H1 (cell line): ENCODE measurements at regions not wholly inside any gene's neighbourhood (a gene's known extent, or its start where the extent isn't known, plus 50 kb on each side); places are given as distances from the start of the nearest gene placed in this dataset.

ENCODE experiments used
- CTCF ChIA-PET: fragments of 300-600 bp; sonication (Branson Sonifier 250); formaldehyde crosslinking; loops from one replicate; lab custom pipeline; 2021; ENCODE audit not compliant: partially characterized antibody; lab: Charles Lee
- POLR2A ChIA-PET: fragments of 300-600 bp; sonication (Branson Sonifier 250); formaldehyde crosslinking; loops from one replicate; lab custom pipeline; 2021; ENCODE audit warnings: inconsistent platforms; ENCODE audit not compliant: partially characterized antibody; lab: Charles Lee
- DNase-seq, 2 experiments: peaks; one replicate each; pipeline versions ENCODE4 v3.0.0 to v3.0.0-alpha.2; 2010 to 2022; ENCODE audit warnings: low spot score in 2 of 2, low read depth in 1 of 2, mixed read lengths in 1 of 2
- FAIRE-seq: peaks from 2 replicates; lab custom pipeline; 2011; peaks lifted over from hg19 to GRCh38; lab: Jason Lieb, UNC
- H2AFZ ChIP-seq: 2 replicates; pipeline ENCODE4 v1.8.1; 2012; ENCODE audit warnings: low read length, inconsistent platforms
- H2AK5ac ChIP-seq: 2 replicates; pipeline ENCODE4 v1.6.1; 2013; ENCODE audit warnings: low read depth, low read length
- H2BK120ac ChIP-seq: replicated peaks from 2 replicates; pipeline ENCODE3; 2013; ENCODE audit warnings: low read depth, low read length, inconsistent platforms
- H2BK12ac ChIP-seq: 2 replicates; pipeline ENCODE4 v1.6.1; 2013; ENCODE audit warnings: low read depth, low read length
- H2BK15ac ChIP-seq: 2 replicates; pipeline ENCODE4 v1.6.1; 2013; ENCODE audit warnings: low read length
- H2BK20ac ChIP-seq: 2 replicates; pipeline ENCODE4 v1.6.1; 2013; ENCODE audit warnings: low read length
- H2BK5ac ChIP-seq: 2 replicates; pipeline ENCODE4 v1.6.1; 2013; ENCODE audit warnings: low read depth, low read length
- H3K14ac ChIP-seq: 2 replicates; pipeline ENCODE4 v1.6.1; 2013; ENCODE audit warnings: inconsistent platforms; ENCODE audit not compliant: insufficient read length
- H3K18ac ChIP-seq: 2 replicates; pipeline ENCODE4 v1.6.1; 2013; ENCODE audit warnings: low read length; ENCODE audit errors: extremely low read depth
- H3K23ac ChIP-seq: 2 replicates; pipeline ENCODE4 v1.6.1; 2013; ENCODE audit warnings: inconsistent platforms; ENCODE audit not compliant: insufficient read length
- H3K23me2 ChIP-seq: 2 replicates; pipeline ENCODE4 v1.6.1; 2013; ENCODE audit warnings: low read depth, low read length
- H3K27ac ChIP-seq: 2 replicates; pipeline ENCODE4 v1.6.1; 2011; ENCODE audit warnings: low read depth, low read length, inconsistent platforms
- H3K27me3 ChIP-seq, 4 experiments: replicated peaks in 1 of 4; 1 replicate in 1 of 4; 2 replicates in 3 of 4; pipeline versions ENCODE4 v1.6.1 to v1.8.1; 2011 to 2013; ENCODE audit warnings: low read length in 3 of 4, mild to moderate bottlenecking in 3 of 4, inconsistent platforms in 2 of 4, mixed read lengths in 2 of 4, moderate library complexity in 1 of 4; ENCODE audit not compliant: control insufficient read depth in 3 of 4, insufficient read depth in 3 of 4; ENCODE audit errors: extremely low read depth in 1 of 4
- H3K36me3 ChIP-seq, 4 experiments: 2 replicates each; pipeline versions ENCODE4 v1.6.1 to v1.8.1; 2011 to 2013; ENCODE audit warnings: mild to moderate bottlenecking in 4 of 4, low read length in 3 of 4, moderate library complexity in 2 of 4, control low read depth in 1 of 4, inconsistent platforms in 1 of 4; ENCODE audit not compliant: insufficient read depth in 4 of 4, control insufficient read depth in 2 of 4
- H3K4ac ChIP-seq: replicated peaks from 2 replicates; pipeline ENCODE3; 2013; ENCODE audit warnings: low read length, low read depth, mixed read lengths, inconsistent platforms; ENCODE audit not compliant: insufficient read length
- H3K4me1 ChIP-seq, 4 experiments: replicated peaks in 1 of 4; 1 replicate in 1 of 4; 2 replicates in 3 of 4; pipeline versions ENCODE4 v1.6.1 to v1.8.1; 2011 to 2013; ENCODE audit warnings: low read length in 3 of 4, inconsistent platforms in 2 of 4, mixed read lengths in 1 of 4; ENCODE audit not compliant: insufficient read depth in 4 of 4, control insufficient read depth in 3 of 4
- H3K4me2 ChIP-seq, 2 experiments: 2 replicates each; pipeline versions ENCODE4 v1.6.1 to v1.8.1; 2011 to 2013; ENCODE audit warnings: low read depth in 2 of 2, low read length in 2 of 2, control low read depth in 1 of 2, inconsistent platforms in 1 of 2, mild to moderate bottlenecking in 1 of 2; ENCODE audit not compliant: insufficient read depth in 1 of 2
- H3K4me3 ChIP-seq, 4 experiments: fragments of 200-600, 300-600 bp in 1 of 4; sonication (generic), shearing (Covaris generic), sonication (Bioruptor Twin) in 1 of 4; 2 replicates each; pipeline versions ENCODE4 v1.5.1 to v1.8.1; 2011 to 2016; ENCODE audit warnings: low read length in 4 of 4, low read depth in 3 of 4, control low read depth in 2 of 4, inconsistent platforms in 2 of 4, mild to moderate bottlenecking in 2 of 4, mixed read lengths in 1 of 4, moderate library complexity in 1 of 4; ENCODE audit not compliant: insufficient read depth in 2 of 4; ENCODE audit errors: extremely low read depth in 1 of 4
- H3K56ac ChIP-seq: replicated peaks from 2 replicates; pipeline ENCODE3; 2013; ENCODE audit warnings: low read depth, mild to moderate bottlenecking, mixed read lengths, low read length, inconsistent platforms; ENCODE audit not compliant: insufficient read length
- H3K79me1 ChIP-seq: 2 replicates; pipeline ENCODE4 v1.6.1; 2013; ENCODE audit warnings: low read depth, low read length, control low read depth
- H3K79me2 ChIP-seq, 2 experiments: 2 replicates each; pipeline versions ENCODE4 v1.6.1 to v1.8.1; 2012 to 2013; ENCODE audit warnings: low read length in 2 of 2, mild to moderate bottlenecking in 2 of 2, inconsistent platforms in 1 of 2; ENCODE audit not compliant: insufficient read depth in 2 of 2, control insufficient read depth in 1 of 2
- H3K9ac ChIP-seq, 4 experiments: replicated peaks in 1 of 4; 1 replicate in 1 of 4; 2 replicates in 3 of 4; pipeline versions ENCODE4 v1.6.1 to v1.8.1; 2011 to 2013; ENCODE audit warnings: low read depth in 3 of 4, low read length in 3 of 4, control low read depth in 2 of 4, mild to moderate bottlenecking in 2 of 4, moderate library complexity in 2 of 4, inconsistent platforms in 1 of 4; ENCODE audit errors: extremely low read depth in 1 of 4
- H3K9me3 ChIP-seq, 2 experiments: 2 replicates each; pipeline versions ENCODE4 v1.6.1 to v1.8.1; 2012 to 2013; ENCODE audit warnings: mild to moderate bottlenecking in 2 of 2, moderate library complexity in 2 of 2, control low read depth in 1 of 2, inconsistent platforms in 1 of 2, low read depth in 1 of 2, low read length in 1 of 2, mixed read lengths in 1 of 2; ENCODE audit not compliant: insufficient read depth in 2 of 2
- H4K20me1 ChIP-seq, 2 experiments: replicated peaks in 1 of 2; 2 replicates each; pipeline versions ENCODE3 to v1.8.1; 2011 to 2013; ENCODE audit warnings: inconsistent platforms in 2 of 2, low read length in 2 of 2, mild to moderate bottlenecking in 1 of 2; ENCODE audit not compliant: insufficient read depth in 2 of 2, control insufficient read depth in 1 of 2
- H4K5ac ChIP-seq: 2 replicates; pipeline ENCODE4 v1.6.1; 2013; ENCODE audit warnings: low read length, low read depth, mixed read lengths, inconsistent platforms; ENCODE audit not compliant: insufficient read length
- H4K8ac ChIP-seq: 2 replicates; pipeline ENCODE4 v1.8.0; 2013; ENCODE audit warnings: mild to moderate bottlenecking, moderate library complexity, low read length, inconsistent platforms; ENCODE audit not compliant: insufficient read depth; ENCODE audit errors: extremely low read depth
- H4K91ac ChIP-seq: replicated peaks from 2 replicates; pipeline ENCODE3; 2013; ENCODE audit warnings: low read length, mixed read lengths, inconsistent platforms; ENCODE audit not compliant: insufficient read length
- ATF3 ChIP-seq: IDR thresholded peaks from 2 replicates; pipeline ENCODE4 v1.6.1; 2011; ENCODE audit warnings: low read depth, mild to moderate bottlenecking, low read length; ENCODE audit not compliant: insufficient read depth
- BRCA1 ChIP-seq: IDR thresholded peaks from 2 replicates; pipeline ENCODE4 v1.6.1; 2012; ENCODE audit warnings: low read depth, low read length, improper control_type of control experiment
- CREB1 ChIP-seq: IDR thresholded peaks from 2 replicates; pipeline ENCODE4 v1.6.1; 2012; ENCODE audit warnings: inconsistent platforms
- EP300 ChIP-seq, 2 experiments: IDR thresholded peaks; 1 replicate in 1 of 2; 2 replicates in 1 of 2; pipeline ENCODE4 v1.6.1; 2011 to 2012; ENCODE audit warnings: low read depth in 2 of 2, low read length in 2 of 2, mild to moderate bottlenecking in 2 of 2, borderline replicate concordance in 1 of 2, inconsistent platforms in 1 of 2, moderate library complexity in 1 of 2
- EZH2 ChIP-seq: fragments of 200-600 bp; sonication (generic); IDR thresholded peaks from 2 replicates; pipeline ENCODE4 v1.7.1; 2012; ENCODE audit warnings: low read depth, mild to moderate bottlenecking, moderate library complexity, low read length, inconsistent platforms; ENCODE audit not compliant: severe bottlenecking
- JUND ChIP-seq: IDR thresholded peaks from 2 replicates; pipeline ENCODE4 v1.6.1; 2011; ENCODE audit warnings: mild to moderate bottlenecking, improper control_type of control experiment, low read length
- MAFK ChIP-seq: IDR thresholded peaks from 2 replicates; pipeline ENCODE4 v1.6.1; 2012; ENCODE audit warnings: low read depth, mild to moderate bottlenecking, improper control_type of control experiment, low read length
- NANOG ChIP-seq: IDR thresholded peaks from 2 replicates; pipeline ENCODE4 v1.6.1; 2011; ENCODE audit warnings: low read length, low read depth, mild to moderate bottlenecking, inconsistent platforms; ENCODE audit not compliant: insufficient read depth, poor library complexity, severe bottlenecking
- POLR2A ChIP-seq, 2 experiments: IDR thresholded peaks; 1 replicate in 1 of 2; 2 replicates in 1 of 2; pipeline ENCODE4 v1.6.1; 2011; ENCODE audit warnings: low read depth in 2 of 2, low read length in 2 of 2, mild to moderate bottlenecking in 2 of 2; ENCODE audit errors: control extremely low read depth in 1 of 2
- SIX5 ChIP-seq: IDR thresholded peaks from 2 replicates; pipeline ENCODE4 v1.6.1; 2011; ENCODE audit warnings: mild to moderate bottlenecking, low read depth, low read length
- SP2 ChIP-seq: IDR thresholded peaks from 2 replicates; pipeline ENCODE4 v1.6.1; 2012; ENCODE audit warnings: mild to moderate bottlenecking, low read length, inconsistent platforms
- TCF12 ChIP-seq: IDR thresholded peaks from 2 replicates; pipeline ENCODE4 v1.6.1; 2011; ENCODE audit warnings: low read depth, mild to moderate bottlenecking, low read length
- WGBS, 2 experiments: shearing (Covaris generic) in 1 of 2; methylation state at CpG; one replicate each; pipeline versions ENCODE4 v1.1.6 to v1.1.7; 2013 to 2015; ENCODE audit warnings: low lambda C conversion rate in 2 of 2, mixed read lengths in 2 of 2, inconsistent platforms in 1 of 2, low coverage in 1 of 2, missing lambda C conversion rate in 1 of 2; ENCODE audit not compliant: insufficient replicate concordance in 2 of 2, insufficient coverage in 1 of 2, insufficient read length in 1 of 2; ENCODE audit errors: extremely low coverage in 1 of 2, missing lambda C conversion rate in 1 of 2; 5-methylcytosine and 5-hydroxymethylcytosine counted together
- TF ChIP-seq, protein P1 (sequence below): IDR thresholded peaks from 2 replicates; pipeline ENCODE4 v1.6.1; 2012; ENCODE audit warnings: inconsistent platforms
- TF ChIP-seq, protein P2 (sequence below): IDR thresholded peaks from 2 replicates; pipeline ENCODE4 v1.6.1; 2012; ENCODE audit warnings: inconsistent platforms

DNA sequence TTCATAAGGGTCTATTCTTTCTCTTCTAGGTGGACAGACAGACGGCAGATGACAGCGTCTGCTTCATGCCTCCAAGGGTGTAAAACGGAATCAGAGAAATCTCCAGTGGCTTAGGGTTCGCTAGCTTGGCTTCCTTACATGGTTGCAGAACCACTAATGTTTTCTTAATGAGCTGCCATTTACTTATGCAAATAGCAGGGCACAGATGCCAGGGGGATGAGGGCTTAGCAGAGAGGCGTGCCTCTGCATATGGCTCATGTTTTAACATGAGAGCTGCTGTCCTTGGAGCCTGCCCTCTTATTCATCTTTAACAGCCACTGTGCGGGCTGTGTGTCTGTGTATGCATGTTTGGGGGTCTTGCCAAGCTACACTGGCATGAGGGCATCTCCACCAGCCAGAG lies 119.6 kb downstream of the IER5 start:
- no peak for FAIRE-seq
- Histone ChIP-seq H3K79me2 (no peaks in the 10 kb centered on the region), H4K20me1 (no peaks in the 10 kb centered on the region), H2AK5ac (no peak overlapping the region), H3K36me3 (no peaks in the 10 kb centered on the region), H3K4ac (no peak overlapping the region), H2BK120ac (no peak overlapping the region), H2BK5ac (no peak overlapping the region), H3K27me3 (no peaks in the 10 kb centered on the region), H3K9ac (no peak overlapping the region), H3K23me2 (no peaks in the 10 kb centered on the region), H3K4me3 (no peak overlapping the region), H2BK15ac (no peak overlapping the region), H3K79me1 (no peaks in the 10 kb centered on the region), H4K8ac (no peak overlapping the region), H3K9me3 (no peaks in the 10 kb centered on the region), H3K23ac (no peak overlapping the region), H3K27ac (no peak overlapping the region), H4K91ac (no peak overlapping the region), H2AFZ (no peak overlapping the region), H4K5ac (no peak overlapping the region), H3K18ac (no peak overlapping the region), H3K4me1 (peaks cover 5 to 15% (median 12%) of the 10 kb centered on the region in 4 experiments), H2BK20ac (no peak overlapping the region), H3K56ac (no peak overlapping the region), H3K14ac (no peak overlapping the region), H2BK12ac (no peak overlapping the region), H3K4me2 (no peak overlapping the region)
- CTCF ChIA-PET: interaction anchor here (0.6 to 4.3 kb wide), 8 partner anchors 14 to 217 kb away, joined by 3 to 32 read pairs (median 4); no protein-coding TSS in a partner anchor
- no peak for DNase-seq
- POLR2A ChIA-PET: no interaction called here
- WGBS, 2 experiments: 83% methylated on average over 6 of the region's 6 CpGs; no CpG with 5 or more reads in 1 of the 2 experiments
- TF ChIP-seq JUND: no peak
- TF ChIP-seq BRCA1: no peak
- TF ChIP-seq EZH2: no peak
- TF ChIP-seq MAFK: no peak
- TF ChIP-seq ATF3: no peak
- TF ChIP-seq SP2: no peak
- TF ChIP-seq POLR2A (IDR thresholded peaks at IDR 0.05; ENCODE audit: control extremely low read depth in 1 of 2, low read depth in 2 of 2, low read length in 2 of 2): no peak
- TF ChIP-seq, protein P1, sequence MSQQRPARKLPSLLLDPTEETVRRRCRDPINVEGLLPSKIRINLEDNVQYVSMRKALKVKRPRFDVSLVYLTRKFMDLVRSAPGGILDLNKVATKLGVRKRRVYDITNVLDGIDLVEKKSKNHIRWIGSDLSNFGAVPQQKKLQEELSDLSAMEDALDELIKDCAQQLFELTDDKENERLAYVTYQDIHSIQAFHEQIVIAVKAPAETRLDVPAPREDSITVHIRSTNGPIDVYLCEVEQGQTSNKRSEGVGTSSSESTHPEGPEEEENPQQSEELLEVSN: no peak
- TF ChIP-seq EP300 (IDR thresholded peaks at IDR 0.05; ENCODE audit: borderline replicate concordance in 1 of 2, low read depth in 2 of 2, low read length in 2 of 2): no peak
- TF ChIP-seq, protein P2, sequence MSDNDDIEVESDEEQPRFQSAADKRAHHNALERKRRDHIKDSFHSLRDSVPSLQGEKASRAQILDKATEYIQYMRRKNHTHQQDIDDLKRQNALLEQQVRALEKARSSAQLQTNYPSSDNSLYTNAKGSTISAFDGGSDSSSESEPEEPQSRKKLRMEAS: no peak
- TF ChIP-seq TCF12: no peak
- TF ChIP-seq NANOG: no peak
- TF ChIP-seq CREB1: no peak
- TF ChIP-seq SIX5: no peak
